Transverse colon (tissue), 4 donors: ENCODE measurements at regions not wholly inside any gene's neighbourhood (a gene's known extent, or its start where the extent isn't known, plus 50 kb on each side); places are given as distances from the start of the nearest gene placed in this dataset.
A peak's percentile ranks its signal among the peaks of the same experiment; 100 is the strongest.

Experiments
- DNase-seq: peaks from one replicate; pipeline ENCODE4 v3.0.0-alpha.2; 2019
- H3K27ac ChIP-seq, 4 donors: fragments of 200-600 bp; sonication (generic); 2 replicates each; pipeline ENCODE4 v1.5.1; 2016 to 2018; ENCODE audit warnings: inconsistent platforms in 4 of 4
- H3K27me3 ChIP-seq: fragments of 200-600 bp; sonication (generic); 2 replicates; pipeline ENCODE4 v1.5.1; 2017; ENCODE audit warnings: inconsistent platforms
- H3K36me3 ChIP-seq, 4 donors: fragments of 200-600 bp; sonication (generic); 2 replicates each; pipeline ENCODE4 v1.5.1; 2017 to 2019; ENCODE audit warnings: inconsistent platforms in 4 of 4
- H3K4me1 ChIP-seq, 4 donors: fragments of 200-600 bp; sonication (generic); 2 replicates each; pipeline ENCODE4 v1.5.1; 2017 to 2020; ENCODE audit warnings: inconsistent platforms in 4 of 4
- H3K4me3 ChIP-seq, 4 donors: fragments of 200-600 bp; sonication (generic); 1 replicate in 1 of 4; 2 replicates in 3 of 4; pipeline versions ENCODE4 v1.5.1 to v1.6.1; 2017 to 2019; ENCODE audit warnings: inconsistent platforms in 4 of 4
- H3K9me3 ChIP-seq, 2 donors: fragments of 200-600 bp; sonication (generic); 2 replicates each; pipeline ENCODE4 v1.5.1; 2017 to 2019; ENCODE audit warnings: inconsistent platforms in 2 of 2
- EP300 ChIP-seq: sonication (generic); formaldehyde crosslinking; IDR thresholded peaks from one replicate; pipeline ENCODE4 v1.6.1; 2017; ENCODE audit warnings: antibody characterized with exemption, low read depth
- POLR2A ChIP-seq: fragments of 450-650 bp; IDR thresholded peaks from one replicate; pipeline ENCODE4 v1.6.1; 2016; ENCODE audit warnings: antibody characterized with exemption, mild to moderate bottlenecking, moderate library complexity
- POLR2AphosphoS5 ChIP-seq, 3 donors: sonication (generic); formaldehyde crosslinking; IDR thresholded peaks; one replicate each; pipeline ENCODE4 v1.6.1; 2016; ENCODE audit warnings: antibody characterized with exemption in 3 of 3
- WGBS, 2 donors: methylation state at CpG; one replicate each; pipeline ENCODE4 v1.1.5; 2018; ENCODE audit warnings: low coverage in 1 of 2; 5-methylcytosine and 5-hydroxymethylcytosine counted together
- in situ Hi-C, 4 donors: fragments of 200-750 bp; cut with MboI; loops; one replicate each; pipeline versions ENCODE4 v1.15.0 to v1.15.1; 2017; ENCODE audit warnings: low sequenced_read_pairs in 3 of 4, low pct_ligation_motif_present in 1 of 4, low pct_unique_long_range_greater_than_20kb in 1 of 4
- intact Hi-C: fragments of 100-400 bp; cut with DNase I; formaldehyde crosslinking; loops from one replicate; pipeline ENCODE4 v1.15.1; 2023; ENCODE audit warnings: low total_unique reads
- TF ChIP-seq, protein P1 (sequence below), 5 experiments: fragments of 200-600 bp in 3 of 5; fragments of 450-650 bp in 2 of 5; sonication (generic) in 3 of 5; IDR thresholded peaks; 1 replicate in 2 of 5; 2 replicates in 3 of 5; pipeline ENCODE4 v1.5.1; 2016 to 2017; ENCODE audit warnings: antibody characterized with exemption in 5 of 5, inconsistent platforms in 3 of 5, mild to moderate bottlenecking in 2 of 5, moderate library complexity in 1 of 5

DNA sequence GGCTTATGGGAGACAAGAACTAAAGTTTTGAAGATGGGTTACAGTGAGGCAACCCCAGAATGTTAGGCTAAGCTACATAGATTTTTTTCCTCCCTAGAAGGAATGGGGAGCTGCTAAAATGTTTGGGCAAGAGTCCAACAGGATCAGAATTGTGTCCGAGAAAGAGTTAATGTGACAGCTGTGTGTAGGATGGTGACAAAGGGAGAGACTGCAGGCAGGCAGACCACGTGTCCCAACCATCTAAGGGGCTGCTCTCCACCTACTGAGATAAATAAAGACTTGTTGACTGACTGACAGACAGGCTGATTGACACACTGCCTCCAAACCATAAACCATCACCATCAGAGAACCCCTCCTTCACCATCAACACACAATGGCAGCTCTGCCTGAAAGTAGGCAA, 133.7 kb upstream of the CTTNBP2NL start:
- TF ChIP-seq EP300 (no peak), POLR2A (no peak), POLR2AphosphoS5 (IDR thresholded peaks at IDR 0.05) (no peak)
- TF ChIP-seq, protein P1, sequence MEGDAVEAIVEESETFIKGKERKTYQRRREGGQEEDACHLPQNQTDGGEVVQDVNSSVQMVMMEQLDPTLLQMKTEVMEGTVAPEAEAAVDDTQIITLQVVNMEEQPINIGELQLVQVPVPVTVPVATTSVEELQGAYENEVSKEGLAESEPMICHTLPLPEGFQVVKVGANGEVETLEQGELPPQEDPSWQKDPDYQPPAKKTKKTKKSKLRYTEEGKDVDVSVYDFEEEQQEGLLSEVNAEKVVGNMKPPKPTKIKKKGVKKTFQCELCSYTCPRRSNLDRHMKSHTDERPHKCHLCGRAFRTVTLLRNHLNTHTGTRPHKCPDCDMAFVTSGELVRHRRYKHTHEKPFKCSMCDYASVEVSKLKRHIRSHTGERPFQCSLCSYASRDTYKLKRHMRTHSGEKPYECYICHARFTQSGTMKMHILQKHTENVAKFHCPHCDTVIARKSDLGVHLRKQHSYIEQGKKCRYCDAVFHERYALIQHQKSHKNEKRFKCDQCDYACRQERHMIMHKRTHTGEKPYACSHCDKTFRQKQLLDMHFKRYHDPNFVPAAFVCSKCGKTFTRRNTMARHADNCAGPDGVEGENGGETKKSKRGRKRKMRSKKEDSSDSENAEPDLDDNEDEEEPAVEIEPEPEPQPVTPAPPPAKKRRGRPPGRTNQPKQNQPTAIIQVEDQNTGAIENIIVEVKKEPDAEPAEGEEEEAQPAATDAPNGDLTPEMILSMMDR (IDR thresholded peaks at IDR 0.05) = no peak
- Histone ChIP-seq H3K4me3 (no peak overlapping the region), H3K27me3 (no peaks in the 10 kb centered on the region), H3K9me3 (no peaks in the 10 kb centered on the region), H3K36me3 (no peaks in the 10 kb centered on the region), H3K4me1 (peaks cover 0 to 6% (median 2%) of the 10 kb centered on the region in 4 donors), H3K27ac (no peak overlapping the region)
- intact Hi-C loops = no loop called here
- no peak for DNase-seq
- WGBS, 2 donors = 61 to 100% methylated on average over 1 to 2 of the region's 2 CpGs
- in situ Hi-C loops = no loop called here

DNA sequence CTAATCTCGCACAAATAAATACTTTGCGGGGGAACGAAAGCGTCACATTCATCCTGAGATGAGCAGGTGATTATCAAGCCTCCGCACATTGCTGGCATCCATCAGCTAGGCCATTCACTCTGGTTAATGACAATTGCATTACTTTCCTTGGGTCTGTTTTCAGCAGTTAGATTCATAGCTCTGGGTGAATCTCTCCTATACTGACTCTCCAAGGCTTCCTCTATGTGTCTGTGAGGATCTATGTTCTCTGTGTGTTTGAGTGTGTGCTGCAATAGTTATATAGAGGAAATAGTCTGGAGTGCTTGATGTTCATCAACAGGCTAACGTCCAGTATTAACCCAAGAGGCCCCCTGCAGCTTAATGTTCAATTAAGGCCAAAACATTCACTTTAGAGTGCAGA, 133.0 kb upstream of the CTTNBP2NL start:
- WGBS, 2 donors = 87 to 94% methylated on average over 5 to 6 of the region's 6 CpGs
- TF ChIP-seq POLR2AphosphoS5 (IDR thresholded peaks at IDR 0.05) = no peak
- TF ChIP-seq, protein P1 (IDR thresholded peaks at IDR 0.05) = no peak
- no peak for TF ChIP-seq EP300
- TF ChIP-seq POLR2A = no peak

DNA sequence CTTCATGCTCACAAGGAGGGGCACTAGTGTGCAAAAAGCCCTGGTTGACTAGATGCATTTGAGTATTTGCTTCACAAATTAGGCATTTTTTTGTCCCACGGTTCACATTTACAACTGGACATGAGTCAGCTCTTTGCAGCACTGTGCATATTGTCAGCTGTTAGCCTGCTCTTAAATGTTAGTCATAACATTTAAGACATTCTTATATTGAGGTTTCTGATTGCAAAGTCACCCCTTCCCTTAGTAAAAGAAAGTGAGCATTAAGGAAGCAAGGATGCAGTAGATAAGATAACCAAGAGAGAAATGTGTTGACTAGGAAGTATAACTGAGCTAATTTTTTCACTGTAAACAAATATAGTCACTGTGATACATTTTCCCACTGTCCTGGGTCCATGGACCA, 132.6 kb upstream of the CTTNBP2NL start:
- no peak for DNase-seq
- H3K4me1 ChIP-seq = peaks cover 0 to 6% (median 2%) of the 10 kb centered on the region in 4 donors
- no peaks in the 10 kb centered on the region for H3K27me3 ChIP-seq
- H3K4me3 ChIP-seq = no peak overlapping the region
- peak overlapping the region in 3 of 4 donors; percentile 40 to 73 (median 64) for H3K27ac ChIP-seq
- WGBS, 2 donors = 26 to 50% methylated on average over 1 of the region's 1 CpG
- in situ Hi-C loops (no loop called here), intact Hi-C loops (no loop called here)
- no peaks in the 10 kb centered on the region for H3K9me3 ChIP-seq
- no peak for TF ChIP-seq EP300
- TF ChIP-seq, protein P1 (IDR thresholded peaks at IDR 0.05) = no peak
- no peak for TF ChIP-seq POLR2A
- no peak for TF ChIP-seq POLR2AphosphoS5 (IDR thresholded peaks at IDR 0.05)
- H3K36me3 ChIP-seq = no peaks in the 10 kb centered on the region

More for the DNA sequence above, 133.0 kb upstream of the CTTNBP2NL start:
- intact Hi-C loops = no loop called here
- Histone ChIP-seq H3K9me3 (no peaks in the 10 kb centered on the region), H3K4me1 (peaks cover 0 to 6% (median 2%) of the 10 kb centered on the region in 4 donors), H3K27ac (no peak overlapping the region), H3K4me3 (no peak overlapping the region), H3K36me3 (no peaks in the 10 kb centered on the region), H3K27me3 (no peaks in the 10 kb centered on the region)
- in situ Hi-C loops = no loop called here
- no peak for DNase-seq

DNA sequence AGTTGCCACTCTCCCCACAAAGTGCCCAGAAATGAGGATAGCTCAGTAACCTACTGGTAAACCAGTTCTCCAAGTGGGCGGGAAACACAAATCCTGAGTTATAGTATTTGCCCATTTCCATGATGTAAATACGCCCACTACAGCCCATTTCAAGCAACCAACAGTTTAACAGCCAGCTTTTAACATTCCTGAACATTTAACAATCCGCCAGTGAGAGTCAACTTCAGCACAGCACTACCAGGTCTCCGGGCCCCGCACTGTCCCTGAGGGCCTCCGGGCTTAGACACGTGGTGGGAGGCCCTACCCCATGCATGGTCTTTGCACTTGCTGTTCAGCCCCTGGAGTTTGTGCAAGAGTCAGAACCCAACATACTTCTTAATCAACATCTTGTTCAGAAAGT, 132.0 kb upstream of the CTTNBP2NL start:
- Histone ChIP-seq H3K9me3 (no peaks in the 10 kb centered on the region), H3K4me1 (peaks cover 0 to 6% (median 2%) of the 10 kb centered on the region in 4 donors), H3K27ac (peak overlapping the region; percentile 26 to 73 (median 52)), H3K27me3 (no peaks in the 10 kb centered on the region), H3K36me3 (no peaks in the 10 kb centered on the region), H3K4me3 (no peak overlapping the region)
- intact Hi-C loops (no loop called here), in situ Hi-C loops (no loop called here)
- no peak for DNase-seq
- WGBS, 2 donors = 84% methylated on average over 7 of the region's 7 CpGs; no CpG with 5 or more reads in 1 of the 2 donors
- no peak for TF ChIP-seq POLR2A
- no peak for TF ChIP-seq POLR2AphosphoS5 (IDR thresholded peaks at IDR 0.05)
- TF ChIP-seq, protein P1 (IDR thresholded peaks at IDR 0.05) = no peak
- TF ChIP-seq EP300 = no peak
